GM23338 (cell line): ENCODE measurements at regions not wholly inside any gene's neighbourhood (a gene's known extent, or its start where the extent isn't known, plus 50 kb on each side); places are given as distances from the start of the nearest gene placed in this dataset.

Experiments
- ATAC-seq: fragments of 200-7000 bp; cut with Tn5 transposase; 3 replicates; pipeline ENCODE4 v1.9.1; 2020
- DNase-seq: peaks from one replicate; pipeline ENCODE4 v3.0.0-alpha.2; 2015; ENCODE audit warnings: low spot score
- H2AFZ ChIP-seq: fragments of 200-600 bp; sonication (generic); 2 replicates; pipeline ENCODE4 v1.8.0; 2016; ENCODE audit warnings: antibody characterized with exemption, mild to moderate bottlenecking, moderate library complexity
- H3F3A ChIP-seq: fragments of 200-600 bp; sonication (generic); replicated peaks from 2 replicates; pipeline ENCODE4 v1.8.0; 2017; ENCODE audit warnings: antibody characterized with exemption, mixed run types, low read depth
- H3K27ac ChIP-seq: fragments of 200-600 bp; sonication (generic); 2 replicates; pipeline ENCODE4 v1.6.1; 2016; ENCODE audit warnings: low read depth
- H3K27me3 ChIP-seq: fragments of 200-600 bp; sonication (generic); 2 replicates; pipeline ENCODE4 v1.8.0; 2016; ENCODE audit warnings: mild to moderate bottlenecking, mixed run types, moderate library complexity; ENCODE audit not compliant: insufficient read depth
- H3K36me3 ChIP-seq: fragments of 200-600 bp; sonication (generic); 2 replicates; pipeline ENCODE4 v1.8.0; 2016; ENCODE audit warnings: mild to moderate bottlenecking; ENCODE audit not compliant: insufficient read depth
- H3K4me1 ChIP-seq: fragments of 200-600 bp; sonication (generic); 2 replicates; pipeline ENCODE4 v1.8.0; 2016; ENCODE audit warnings: mild to moderate bottlenecking, moderate library complexity; ENCODE audit not compliant: insufficient read depth
- H3K4me2 ChIP-seq: fragments of 200-600 bp; sonication (generic); 2 replicates; pipeline ENCODE4 v1.7.1; 2017; ENCODE audit warnings: mixed run types
- H3K4me3 ChIP-seq: fragments of 200-600 bp; sonication (generic); 2 replicates; pipeline ENCODE4 v1.6.1; 2016; ENCODE audit warnings: mixed run types
- H3K79me2 ChIP-seq: fragments of 200-600 bp; sonication (generic); replicated peaks from 2 replicates; pipeline ENCODE4 v1.8.0; 2017; ENCODE audit warnings: mild to moderate bottlenecking; ENCODE audit not compliant: insufficient read depth
- H3K9me2 ChIP-seq: fragments of 200-600 bp; sonication (generic); 2 replicates; pipeline ENCODE4 v1.8.0; 2017; ENCODE audit not compliant: insufficient read depth
- H4K20me1 ChIP-seq: fragments of 200-600 bp; sonication (generic); replicated peaks from 2 replicates; pipeline ENCODE4 v1.8.0; 2017; ENCODE audit warnings: mild to moderate bottlenecking; ENCODE audit not compliant: insufficient read depth
- H3K27ac Mint-ChIP-seq: 2 replicates; pipeline ENCODE4 v1.8.0; 2020; ENCODE audit warnings: inconsistent platforms, mild to moderate bottlenecking, moderate library complexity, mixed read lengths
- H3K27me3 Mint-ChIP-seq: 3 replicates; pipeline ENCODE4 v1.8.0; 2022; ENCODE audit warnings: low read depth, mild to moderate bottlenecking, moderate library complexity, mixed read lengths, inconsistent platforms; ENCODE audit not compliant: insufficient read depth, poor library complexity
- H3K36me3 Mint-ChIP-seq: 3 replicates; pipeline ENCODE4 v1.8.0; 2021; ENCODE audit warnings: low read depth, mild to moderate bottlenecking, inconsistent platforms, moderate library complexity, mixed read lengths
- H3K4me1 Mint-ChIP-seq: 3 replicates; pipeline ENCODE4 v1.8.0; 2020; ENCODE audit warnings: mild to moderate bottlenecking, inconsistent platforms, mixed read lengths
- H3K4me3 Mint-ChIP-seq: 3 replicates; pipeline ENCODE4 v1.8.0; 2021; ENCODE audit warnings: moderate library complexity, mild to moderate bottlenecking, inconsistent platforms, mixed read lengths
- H3K9me3 Mint-ChIP-seq: 3 replicates; pipeline ENCODE4 v1.8.0; 2020; ENCODE audit warnings: moderate library complexity, mild to moderate bottlenecking, inconsistent platforms, mixed read lengths
- CREB1 ChIP-seq: fragments of 250-450 bp; sonication (Bioruptor Pico); IDR thresholded peaks from 2 replicates; pipeline ENCODE4 v1.5.0; 2020; ENCODE audit warnings: low read depth, mild to moderate bottlenecking, moderate library complexity
- CTCF ChIP-seq, 2 experiments: fragments of 200-600 bp in 1 of 2; sonication (generic) in 1 of 2; conservative IDR thresholded peaks; 2 replicates each; pipeline versions ENCODE4 v1.5.1 to v1.6.1; 2016 to 2017; ENCODE audit warnings: antibody characterized with exemption in 2 of 2, low read depth in 2 of 2, mild to moderate bottlenecking in 2 of 2, moderate library complexity in 1 of 2
- ETS1 ChIP-seq: IDR thresholded peaks from 2 replicates; pipeline ENCODE4 v1.6.1; 2016; ENCODE audit warnings: antibody characterized with exemption
- EZH2 ChIP-seq: fragments of 200-600 bp; sonication (generic); IDR thresholded peaks from one replicate; pipeline ENCODE4 v1.8.0; 2017; ENCODE audit warnings: antibody characterized with exemption, mild to moderate bottlenecking, low read depth; ENCODE audit not compliant: unreplicated experiment
- EZH2phosphoT487 ChIP-seq: fragments of 200-600 bp; sonication (generic); IDR thresholded peaks from one replicate; pipeline ENCODE4 v1.8.1; 2018; ENCODE audit warnings: antibody characterized with exemption; ENCODE audit not compliant: unreplicated experiment
- JUNB ChIP-seq: IDR thresholded peaks from one replicate; pipeline ENCODE4 v1.6.1; 2016; ENCODE audit warnings: antibody characterized with exemption; ENCODE audit not compliant: unreplicated experiment
- NANOG ChIP-seq: IDR thresholded peaks from 2 replicates; pipeline ENCODE4 v1.6.1; 2016; ENCODE audit warnings: antibody characterized with exemption, borderline replicate concordance
- POLR2AphosphoS5 ChIP-seq: IDR thresholded peaks from 2 replicates; pipeline ENCODE4 v1.6.1; 2016; ENCODE audit warnings: antibody characterized with exemption, low read depth
- STAT1 ChIP-seq: IDR thresholded peaks from one replicate; pipeline ENCODE4 v1.6.1; 2016; ENCODE audit warnings: antibody characterized with exemption; ENCODE audit not compliant: unreplicated experiment
- ZNF114 ChIP-seq: fragments of 250-450 bp; sonication (Bioruptor Pico); IDR thresholded peaks from 2 replicates; pipeline ENCODE4 v1.5.0; 2020; ENCODE audit warnings: mild to moderate bottlenecking, moderate library complexity
- ZNF331 ChIP-seq: fragments of 250-450 bp; sonication (Bioruptor Pico); IDR thresholded peaks from 2 replicates; pipeline ENCODE4 v1.5.0; 2020; ENCODE audit warnings: low read depth, mild to moderate bottlenecking, moderate library complexity
- ZNF462 ChIP-seq: fragments of 250-450 bp; sonication (Bioruptor Pico); IDR thresholded peaks from 2 replicates; pipeline ENCODE4 v1.5.0; 2020; ENCODE audit warnings: mild to moderate bottlenecking, moderate library complexity

- H4K20me1 ChIP-seq = no peaks in the 10 kb centered on the region
- H3K27ac ChIP-seq = no peak overlapping the region
- Mint-ChIP-seq H3K36me3 (no peaks in the 10 kb centered on the region), H3K4me1 (no peaks in the 10 kb centered on the region), H3K27ac (no peak overlapping the region), H3K4me3 (no peak overlapping the region), H3K27me3 (no peaks in the 10 kb centered on the region), H3K9me3 (no peaks in the 10 kb centered on the region)
- DNase-seq (no peak), ATAC-seq (no peak)
- no peak overlapping the region for H3K4me3 ChIP-seq
- TF ChIP-seq CTCF (conservative IDR thresholded peaks at IDR 0.05; ENCODE audit: low read depth in 2 of 2) (no peak), ETS1 (no peak), NANOG (no peak), POLR2AphosphoS5 (no peak), EZH2 (no peak), CREB1 (CRISPR knock-in tag) (no peak), ZNF462 (CRISPR knock-in tag) (no peak), ZNF114 (CRISPR knock-in tag) (no peak), STAT1 (no peak), JUNB (no peak), ZNF331 (no peak), EZH2phosphoT487 (no peak)
- no peaks in the 10 kb centered on the region for H3K4me1 ChIP-seq
- H3K36me3 ChIP-seq = no peaks in the 10 kb centered on the region
- H3K27me3 ChIP-seq = no peaks in the 10 kb centered on the region
- H3K79me2 ChIP-seq = no peaks in the 10 kb centered on the region
- H3K4me2 ChIP-seq = no peak overlapping the region
- no peak overlapping the region for H2AFZ ChIP-seq
- H3F3A ChIP-seq = no peaks in the 10 kb centered on the region
- H3K9me2 ChIP-seq = no peaks in the 10 kb centered on the region
These were observed 339.7 kb upstream of the VCX start for GRCh38 chrX:7503251-7503650.
